OCI-LY3 (cell line): ENCODE measurements at regions not wholly inside any gene's neighbourhood (a gene's known extent, or its start where the extent isn't known, plus 50 kb on each side); places are given as distances from the start of the nearest gene placed in this dataset.

Source experiments
- CTCF ChIP-seq: fragments of 200-600, 300-600 bp; sonication (generic); IDR thresholded peaks from 2 replicates; pipeline ENCODE4 v1.5.1; 2014; ENCODE audit warnings: antibody characterized with exemption, low read length, low read depth
- EZH2phosphoT487 ChIP-seq: fragments of 200-600 bp; shearing (Covaris generic); IDR thresholded peaks from 2 replicates; pipeline ENCODE4 v1.6.1; 2018; ENCODE audit warnings: antibody characterized with exemption, mixed run types, low read depth

- no peak for TF ChIP-seq CTCF
- TF ChIP-seq EZH2phosphoT487: no peak
Measured at GRCh38 chr12:42887657-42888056, 298.1 kb upstream of the PRICKLE1 start.
